Activated CD8-positive, alpha-beta memory T cell treated with anti-CD3 and anti-CD28 coated beads, Interleukin-2, amount 50 U/mL, for 1 hour (primary cell): ENCODE measurements at regions not wholly inside any gene's neighbourhood (a gene's known extent, or its start where the extent isn't known, plus 50 kb on each side); places are given as distances from the start of the nearest gene placed in this dataset.

Experiments
- DNase-seq: peaks from one replicate; pipeline ENCODE4 v3.0.0-alpha.2; 2020; ENCODE audit errors: extremely low read depth

DNA sequence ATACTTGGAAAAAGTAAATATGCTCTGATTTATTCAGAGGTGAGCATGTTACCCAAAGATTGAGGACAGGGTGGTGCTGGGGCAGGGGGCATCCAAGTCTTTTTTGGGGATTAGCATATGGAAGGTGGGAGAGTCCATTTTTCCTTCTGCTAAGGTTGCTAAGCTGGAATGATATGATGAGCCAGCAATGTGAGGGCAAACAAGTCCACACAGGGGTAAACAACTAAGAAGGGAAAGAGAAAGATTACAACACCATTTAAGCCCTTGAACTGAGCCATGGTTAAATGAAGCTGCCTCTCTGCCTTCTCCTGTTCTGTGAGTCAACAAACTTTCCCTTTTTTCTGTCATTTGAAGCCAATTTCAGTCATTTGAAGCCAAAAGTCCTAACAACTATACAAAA is 89.0 kb downstream of the RPL22L1 start:
- no peak for DNase-seq

DNA sequence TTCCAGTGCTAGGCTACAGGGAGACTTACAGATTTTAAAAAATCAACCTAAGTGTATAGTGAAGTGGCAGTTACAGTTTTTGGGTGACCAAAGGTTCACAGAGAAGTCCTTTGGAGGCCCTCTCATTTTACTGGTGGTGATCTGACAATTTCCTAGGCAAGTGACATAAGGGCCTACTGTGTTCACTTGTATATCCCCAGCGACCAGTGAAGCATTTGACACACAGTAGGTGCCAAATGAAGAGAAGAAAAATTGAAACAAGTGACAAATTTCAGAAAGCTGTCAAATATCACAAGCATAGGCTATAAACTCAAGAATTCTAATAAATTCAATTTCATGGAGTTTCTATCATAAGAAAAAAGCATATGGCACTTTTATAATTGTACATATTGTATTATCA is 89.5 kb downstream of the RPL22L1 start:
- no peak for DNase-seq

DNA sequence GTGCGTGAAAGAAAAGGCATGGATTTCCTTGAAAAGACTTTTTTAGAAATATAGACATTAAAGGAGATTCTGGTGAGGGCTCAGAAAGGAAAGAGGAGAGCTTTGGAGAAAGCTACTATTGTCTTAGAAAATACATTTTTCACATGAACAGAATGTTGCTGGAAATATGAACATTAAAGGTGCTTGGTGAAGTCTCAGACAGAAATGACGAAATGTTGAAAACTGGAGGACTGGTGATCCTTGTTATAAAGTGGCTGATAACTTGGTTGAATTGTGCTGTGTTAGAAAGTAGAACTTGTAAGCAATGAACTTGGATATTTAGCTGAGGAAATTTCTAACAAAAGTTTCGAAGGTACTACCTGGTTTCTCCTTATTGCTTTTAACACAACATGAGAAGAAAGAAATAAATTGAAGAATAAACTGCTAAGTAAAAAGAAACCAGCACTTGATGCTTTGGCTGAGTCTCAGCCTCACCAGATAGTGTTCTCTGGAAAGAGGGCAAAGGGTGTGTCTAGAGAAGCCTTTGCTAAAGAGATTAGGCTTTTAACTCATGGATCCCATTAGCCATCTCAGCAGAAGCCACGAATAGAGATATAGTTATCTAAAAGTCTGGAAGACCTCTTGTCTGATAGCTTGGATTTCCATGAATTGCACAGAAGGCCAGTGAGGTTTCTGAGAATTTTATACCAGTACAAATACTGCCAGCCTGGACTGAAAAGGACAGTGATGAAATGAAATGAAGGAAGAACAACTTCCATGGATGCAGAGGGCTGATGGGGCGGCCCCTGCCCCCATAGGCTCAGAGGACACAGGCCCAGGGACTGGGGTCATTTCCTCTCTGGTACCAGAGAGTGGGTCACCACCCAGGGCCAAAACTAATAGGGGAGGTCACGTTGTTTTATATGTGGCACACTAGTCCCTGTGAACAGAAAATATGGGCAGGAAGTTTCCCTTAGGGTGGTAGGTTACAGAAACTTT is 91.5 kb downstream of the RPL22L1 start:
- DNase-seq: no peak

DNA sequence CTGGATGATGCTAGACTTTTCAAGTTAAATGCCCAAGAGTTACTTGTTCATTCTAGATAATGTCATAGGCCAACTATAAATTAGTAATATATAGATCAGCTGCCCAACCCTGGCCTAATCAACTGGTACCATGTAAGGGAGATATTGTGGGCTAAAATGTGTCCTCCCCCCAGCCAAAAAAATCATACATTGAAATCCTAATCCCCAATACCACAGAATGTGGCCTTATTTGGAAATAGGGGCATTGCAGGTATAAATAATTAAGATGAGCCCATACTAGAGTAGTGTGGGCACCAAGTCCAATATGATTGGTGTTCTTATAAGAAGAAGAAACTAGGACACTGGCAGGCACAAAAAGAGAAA is 92.5 kb downstream of the RPL22L1 start:
- no peak for DNase-seq

DNA sequence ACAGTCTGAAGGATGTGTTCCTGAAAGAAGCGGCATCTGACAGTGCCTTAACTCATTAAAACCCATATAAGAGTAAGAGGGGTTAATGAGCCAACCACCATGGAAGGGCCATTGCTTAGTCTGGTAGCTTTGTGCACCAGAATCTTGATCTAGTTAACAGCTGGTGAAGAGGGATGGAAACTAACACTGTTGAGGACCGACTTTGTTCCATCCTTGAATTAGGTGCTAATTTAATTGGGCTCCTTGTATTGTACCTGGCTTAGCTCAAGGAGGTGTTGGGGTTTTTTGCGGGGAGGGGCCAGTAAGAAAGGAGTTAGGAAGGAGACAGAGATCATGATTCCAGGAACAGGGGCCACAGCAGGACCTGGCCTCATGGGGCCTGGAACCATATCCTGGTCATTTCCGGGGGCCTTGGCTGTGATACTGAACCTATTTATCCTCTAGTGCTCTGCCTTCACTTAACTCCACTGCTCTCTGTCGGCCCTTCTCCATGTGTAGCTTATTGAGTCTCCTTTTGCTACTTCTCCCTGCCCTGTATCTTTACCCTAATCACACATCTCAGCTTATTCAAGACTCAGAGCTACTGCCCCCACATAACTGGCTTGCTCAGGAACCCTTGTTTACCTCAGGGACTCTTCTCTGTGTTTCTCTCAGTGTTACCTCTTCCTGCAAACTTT is 93.0 kb downstream of the RPL22L1 start:
- DNase-seq: no peak

DNA sequence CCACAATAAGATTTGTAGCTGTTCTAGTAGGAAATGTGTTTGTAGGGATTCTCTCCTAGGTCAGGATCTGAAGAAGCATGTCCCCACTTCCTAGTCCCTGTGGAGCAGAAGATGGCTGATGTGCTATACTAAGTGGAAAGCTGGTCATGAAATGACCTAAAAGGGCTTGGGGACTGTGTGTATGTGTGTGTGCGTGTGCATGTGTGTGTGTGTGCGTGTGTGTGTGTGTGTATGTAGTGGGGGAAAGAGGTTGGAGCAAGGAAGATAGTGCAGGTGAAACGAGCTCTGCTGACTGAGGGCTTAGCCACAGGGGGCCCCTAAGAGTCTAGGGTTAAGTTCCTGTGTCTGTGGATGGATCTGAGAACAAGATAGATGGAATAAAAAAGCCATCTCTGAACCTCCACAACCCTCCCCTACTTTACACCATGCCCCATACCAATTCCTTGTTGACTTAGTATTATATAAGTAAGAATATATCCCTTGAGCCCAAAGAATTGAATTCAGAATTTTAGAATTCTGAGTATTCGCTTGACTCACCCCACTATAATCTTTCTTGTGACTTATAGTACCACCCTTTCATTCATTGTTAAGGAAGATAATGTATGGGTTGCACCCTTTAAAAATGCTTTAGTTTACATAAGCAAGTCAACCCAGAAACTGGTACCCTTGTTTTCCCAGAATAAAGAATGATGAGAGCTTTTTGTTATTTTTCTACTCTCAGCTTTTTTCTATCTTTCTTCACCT is 96.1 kb downstream of the RPL22L1 start:
- no peak for DNase-seq

DNA sequence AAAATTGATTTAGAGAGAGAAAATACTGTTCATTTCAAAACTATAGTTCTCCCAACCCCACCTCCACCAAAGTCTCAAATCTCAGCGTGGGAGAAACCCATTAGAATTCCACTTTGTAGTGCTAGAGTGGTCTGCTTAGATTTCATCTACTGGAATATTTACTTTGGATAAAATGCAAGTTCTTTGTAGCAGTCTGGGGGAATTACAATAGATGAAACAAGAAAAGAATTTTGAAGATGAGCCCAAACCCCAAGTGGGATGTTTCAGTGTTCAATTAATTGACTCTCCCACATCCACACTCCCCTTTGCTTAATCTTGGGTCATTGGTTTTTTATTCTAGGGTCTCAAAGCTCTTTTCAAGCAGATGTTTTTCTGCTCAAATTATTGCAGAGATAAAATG is 97.8 kb downstream of the RPL22L1 start:
- DNase-seq: no peak

DNA sequence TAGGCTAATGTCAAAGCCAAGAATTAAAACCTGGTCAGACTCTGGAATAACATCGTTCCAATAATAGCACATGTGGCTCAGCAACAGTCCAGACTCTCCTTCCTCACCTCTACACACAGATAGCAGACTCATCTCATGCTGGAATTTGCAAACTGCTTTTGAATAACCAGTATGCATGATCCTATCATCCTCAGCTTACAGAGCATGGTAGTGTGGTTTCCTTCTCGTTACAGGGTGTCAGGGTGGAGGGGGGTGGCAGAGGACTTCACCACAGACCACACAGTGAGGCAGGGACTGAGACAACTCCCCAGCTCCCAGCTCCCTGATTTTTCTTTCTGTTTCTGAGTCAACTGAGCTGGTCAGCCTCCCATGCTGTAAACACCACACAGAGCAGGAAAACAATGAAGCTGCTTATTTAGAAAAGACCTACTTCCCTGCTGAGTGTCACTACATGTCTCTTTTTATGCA is 101.6 kb downstream of the RPL22L1 start:
- DNase-seq: no peak

DNA sequence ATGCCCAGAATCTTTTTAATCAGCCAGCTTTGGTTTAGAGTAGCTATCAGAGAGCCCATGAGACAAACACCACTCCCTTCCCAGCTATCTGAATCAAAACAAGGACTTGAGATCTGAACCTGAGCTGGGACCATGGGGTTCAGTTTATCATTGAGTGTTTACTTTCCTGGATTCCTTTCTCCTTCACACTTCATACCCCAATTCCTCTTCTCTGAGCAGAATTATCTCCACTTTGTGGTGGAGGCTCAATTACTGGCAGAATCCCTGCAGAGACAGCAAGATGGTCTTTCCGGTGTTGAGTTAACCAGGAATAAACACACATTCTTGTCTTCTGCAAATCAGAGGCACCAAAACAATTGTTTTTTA is 102.4 kb downstream of the RPL22L1 start:
- DNase-seq: no peak

DNA sequence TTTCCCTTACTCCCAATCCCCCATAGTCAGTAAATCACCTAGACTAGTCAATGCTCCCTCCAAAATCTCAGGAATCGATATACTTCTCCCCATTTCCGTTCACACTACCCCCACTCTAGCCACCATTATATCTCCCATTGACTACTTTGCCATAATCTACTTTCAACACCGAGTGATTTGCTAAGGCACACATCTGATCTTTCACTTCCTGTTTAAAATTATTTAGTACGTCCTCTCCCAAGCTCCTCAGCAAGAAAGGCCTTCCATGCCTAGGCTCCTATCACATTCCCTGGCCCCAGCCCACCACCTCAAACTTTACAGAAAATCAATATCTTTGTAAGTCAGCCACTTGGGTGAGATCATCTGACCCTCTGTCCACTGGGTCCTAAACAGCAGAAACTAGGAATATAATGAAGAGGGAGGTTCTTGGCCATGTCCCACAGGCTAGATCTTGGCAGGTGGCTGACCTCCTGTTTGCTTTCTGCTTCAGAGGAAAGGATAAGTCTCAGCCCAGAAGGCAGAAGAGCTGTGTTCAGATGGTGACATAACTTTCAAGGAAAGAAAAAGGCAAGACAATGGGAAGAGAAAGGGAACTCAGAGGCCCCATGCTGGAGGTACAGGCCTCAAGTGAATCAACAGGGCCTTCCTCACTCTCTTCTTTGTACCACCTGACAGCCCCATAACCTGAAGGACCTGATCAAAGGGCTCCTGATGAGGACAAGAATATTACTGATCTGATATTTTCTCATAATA is 103.0 kb downstream of the RPL22L1 start:
- DNase-seq: no peak

DNA sequence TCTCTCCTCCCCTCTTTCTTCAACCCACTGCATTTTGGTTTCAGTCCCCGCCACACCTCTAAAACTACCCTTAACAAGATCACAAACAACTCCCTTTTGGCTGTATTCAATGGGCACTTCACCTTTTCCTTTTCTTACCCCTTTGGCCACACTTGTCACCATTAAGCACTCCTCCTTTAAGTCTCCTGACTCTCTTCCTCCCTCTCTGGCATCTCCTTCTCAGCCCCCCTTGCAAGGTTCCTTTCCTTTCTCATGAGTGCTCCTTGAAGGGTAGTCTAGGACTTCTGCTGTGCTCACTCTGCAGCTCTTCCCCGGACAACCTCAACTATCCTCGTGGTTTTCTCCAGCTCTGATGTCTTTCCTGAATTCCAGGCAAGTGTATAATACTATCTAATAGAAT is 103.7 kb downstream of the RPL22L1 start:
- no peak for DNase-seq

DNA sequence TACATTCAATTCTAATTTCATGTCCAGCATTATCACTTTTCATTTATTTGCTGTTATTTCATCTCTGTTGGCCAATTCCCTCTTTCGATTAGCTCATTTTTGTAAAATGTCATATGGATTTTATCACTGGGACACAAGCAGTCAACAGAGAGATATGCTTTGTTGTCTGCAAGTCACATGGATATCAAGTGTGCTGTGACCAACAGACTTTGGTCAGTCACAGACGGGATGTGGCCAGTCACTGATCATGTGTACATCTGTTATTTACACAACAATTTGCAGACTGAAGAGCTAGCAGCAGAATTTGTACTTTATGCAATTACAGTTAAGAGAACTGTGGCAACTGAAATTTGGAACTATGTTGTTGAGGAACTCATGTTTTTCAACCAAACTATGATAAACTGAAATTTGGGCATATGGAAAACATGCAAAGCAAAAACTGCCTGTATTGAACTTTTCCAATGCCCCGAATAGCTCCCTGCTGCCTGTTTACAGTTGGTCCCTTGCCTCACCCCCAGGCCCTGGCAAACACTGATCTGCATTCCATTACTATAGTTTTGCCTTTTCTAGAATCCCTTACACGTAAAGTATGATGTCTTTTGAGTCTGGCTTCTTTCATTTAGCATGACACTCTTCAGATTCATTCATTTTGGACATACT is 104.4 kb downstream of the RPL22L1 start:
- no peak for DNase-seq

DNA sequence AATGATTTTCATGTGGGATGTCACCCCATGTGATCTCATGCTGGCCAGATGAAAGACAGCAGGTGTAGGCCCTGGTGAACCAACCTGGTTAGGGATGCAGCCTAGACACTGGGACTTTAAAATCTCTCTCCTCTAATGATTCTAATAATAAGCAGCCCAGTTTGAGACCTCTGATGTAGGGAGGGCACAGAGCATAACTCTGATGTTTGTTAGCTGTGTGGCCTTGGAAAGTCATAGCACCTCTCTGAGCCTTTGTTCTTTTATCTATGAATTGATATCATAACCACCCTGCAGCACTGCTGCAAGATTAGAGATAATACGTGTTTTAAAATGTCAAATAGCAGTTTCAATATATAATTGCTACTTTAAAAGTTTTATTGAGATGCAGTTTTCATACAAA is 106.0 kb downstream of the RPL22L1 start:
- DNase-seq: no peak

DNA sequence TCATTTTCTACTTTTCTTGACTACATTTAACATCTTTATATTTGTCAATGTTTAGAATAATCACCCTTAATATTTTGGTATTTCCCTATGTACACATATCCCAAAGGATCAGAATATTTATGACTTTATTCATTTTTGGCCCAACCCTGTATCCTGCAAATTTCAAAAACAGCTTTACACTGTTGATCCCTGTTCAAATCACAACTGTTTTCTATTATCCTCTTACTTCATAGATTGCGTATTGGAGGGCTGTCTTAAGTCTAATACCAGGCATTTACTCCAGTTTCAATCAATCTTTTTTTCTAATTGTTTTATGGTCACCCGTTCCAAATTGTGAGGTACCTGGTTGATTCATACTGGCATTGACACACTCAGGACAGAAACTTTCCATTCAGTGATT is 107.9 kb downstream of the RPL22L1 start:
- no peak for DNase-seq

DNA sequence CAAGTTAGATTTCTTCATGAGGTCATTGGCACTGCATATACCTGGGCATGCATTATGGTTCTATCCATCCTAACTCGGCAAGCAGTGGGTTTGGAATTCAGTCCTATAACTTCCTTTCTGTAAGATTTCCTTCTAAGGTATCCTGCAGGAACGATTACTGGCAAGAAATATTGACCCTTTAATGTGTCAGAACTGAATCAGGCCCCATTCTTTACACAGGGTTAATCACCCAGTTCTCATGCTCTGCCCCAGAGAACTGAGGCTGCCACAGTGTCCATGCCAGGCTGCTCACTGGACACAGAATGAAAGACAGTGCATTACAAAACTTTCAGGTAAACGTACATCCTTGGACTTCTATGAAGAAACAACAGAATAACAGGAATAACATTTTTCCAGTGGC is 108.9 kb downstream of the RPL22L1 start:
- DNase-seq: no peak

DNA sequence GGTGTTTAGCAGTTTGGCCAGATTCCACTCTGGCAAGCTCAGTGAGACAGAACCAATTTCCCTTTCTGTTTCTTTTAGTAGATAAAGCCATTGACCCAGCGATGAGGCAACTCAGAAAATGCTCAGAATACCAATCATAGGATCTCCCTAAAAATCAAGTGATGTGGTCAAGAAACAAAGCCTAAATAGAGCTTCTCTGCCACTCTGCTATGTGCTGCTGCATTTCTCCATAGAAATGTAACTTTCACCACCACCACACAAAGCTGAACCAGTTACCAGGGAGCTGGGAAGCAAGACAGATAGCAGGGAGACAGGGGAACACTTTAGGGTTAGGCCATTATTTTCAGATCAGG is 109.8 kb downstream of the RPL22L1 start:
- DNase-seq: no peak

DNA sequence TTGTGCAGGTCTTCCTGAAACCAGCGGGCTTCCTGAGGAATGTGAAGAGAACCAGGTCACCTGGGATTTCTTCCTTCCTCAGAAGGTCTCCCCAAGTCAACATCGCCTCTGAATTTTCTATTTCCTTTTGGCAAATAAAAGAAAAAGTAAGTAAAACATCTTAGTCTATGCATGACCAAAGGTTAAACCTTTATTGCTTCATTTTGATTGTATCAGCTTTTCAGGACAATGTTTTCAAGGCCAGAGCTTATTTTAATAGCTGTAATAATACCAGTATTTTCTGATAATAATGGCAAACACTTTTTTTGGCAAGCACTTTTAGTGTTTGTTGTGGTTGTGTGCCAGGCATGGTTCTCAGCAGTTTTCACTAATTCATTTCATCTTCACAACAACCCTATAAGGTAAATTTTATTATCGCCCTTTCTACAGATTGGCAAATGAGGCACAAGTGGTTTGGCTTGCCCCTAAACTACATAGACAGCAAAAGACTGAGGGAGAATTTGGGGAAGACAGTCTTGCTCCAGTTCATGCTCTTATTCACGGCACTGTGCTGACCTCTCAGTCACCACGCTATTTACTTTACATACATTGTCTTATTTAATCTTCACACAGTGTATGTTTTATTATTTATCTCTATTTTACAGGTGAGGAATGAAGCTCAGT is 110.4 kb downstream of the RPL22L1 start:
- no peak for DNase-seq

DNA sequence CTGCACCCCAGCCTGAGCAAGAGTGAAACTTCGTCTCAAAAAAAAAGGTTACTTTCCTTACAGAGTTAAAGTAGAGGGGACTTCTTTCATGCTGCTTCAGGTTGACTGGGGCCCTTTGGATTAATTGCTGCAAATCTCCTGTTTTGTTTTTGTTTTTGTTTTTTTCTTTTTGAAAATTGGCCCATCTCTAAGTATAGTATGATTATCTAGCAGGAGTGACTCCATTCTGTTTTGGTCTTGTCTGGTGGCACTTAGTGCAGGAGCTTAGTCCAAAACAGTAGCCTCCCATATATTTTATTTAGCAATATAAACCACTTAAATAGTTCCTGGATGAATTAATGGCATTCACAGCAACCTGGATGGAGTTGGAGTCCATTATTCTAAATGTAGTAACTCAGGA is 113.0 kb downstream of the RPL22L1 start:
- no peak for DNase-seq

DNA sequence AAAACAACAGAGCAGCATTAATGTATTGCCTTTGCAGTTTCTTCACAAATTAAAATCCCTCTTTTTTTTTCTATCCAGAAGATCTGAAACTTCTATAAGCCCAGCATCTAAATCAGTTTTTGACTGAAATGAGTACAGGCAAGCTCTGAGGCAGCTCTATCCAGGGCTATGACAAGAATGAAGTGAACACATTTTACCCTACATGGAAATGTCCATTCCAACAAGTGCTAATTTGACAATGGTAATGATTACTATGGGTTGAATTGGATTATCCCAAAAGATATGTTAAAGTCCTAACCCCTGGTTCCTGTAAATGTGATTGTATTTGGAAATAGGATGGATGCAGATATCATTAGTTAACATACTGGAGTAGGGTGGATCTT is 115.7 kb downstream of the RPL22L1 start:
- DNase-seq: no peak

DNA sequence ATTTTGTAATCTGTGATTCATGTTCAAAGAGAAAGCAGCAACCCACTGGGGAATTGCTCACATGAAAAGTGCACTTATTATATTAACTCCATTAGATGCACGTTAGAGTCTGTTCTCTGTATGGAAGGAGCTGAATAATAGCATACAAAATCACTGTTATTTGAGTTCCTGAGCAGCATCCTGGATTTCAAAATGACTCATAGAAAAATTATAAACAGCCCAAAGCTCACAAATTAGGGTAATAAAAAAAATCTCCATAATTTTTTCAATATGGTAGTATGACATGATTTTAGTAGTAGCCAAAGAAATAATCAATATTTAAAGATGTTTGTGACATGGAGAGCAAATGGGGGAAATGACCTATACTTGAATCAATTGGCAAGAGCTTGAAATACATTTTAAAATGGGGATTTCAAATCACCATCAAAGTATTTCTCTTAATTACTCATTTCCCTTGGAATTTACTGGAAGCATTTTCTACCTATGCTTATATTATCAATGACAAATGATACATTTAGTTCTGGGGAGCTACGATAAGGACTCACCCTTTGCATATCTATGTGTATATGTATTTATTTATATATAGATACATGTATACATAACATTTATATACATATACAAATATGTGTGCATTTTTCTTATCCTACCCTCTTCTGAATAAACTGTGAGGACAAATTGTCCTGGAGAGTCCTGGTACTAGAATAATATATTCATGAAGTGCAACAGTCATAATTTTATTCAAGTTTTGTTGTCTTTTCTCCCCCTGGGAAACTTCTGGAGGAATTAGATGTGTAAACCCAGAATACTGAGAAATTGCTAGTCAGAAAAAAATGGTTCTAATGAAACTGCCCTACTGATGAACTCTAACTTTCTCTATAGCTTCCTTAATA is 116.3 kb downstream of the RPL22L1 start:
- DNase-seq: no peak
